Fibroblast of skin of right biceps (primary cell): ENCODE measurements at regions not wholly inside any gene's neighbourhood (a gene's known extent, or its start where the extent isn't known, plus 50 kb on each side); places are given as distances from the start of the nearest gene placed in this dataset.
"Not testable (repeated sequence)": the region's sequence is repeated elsewhere in the genome, so short reads cannot be mapped to it uniquely, and the experiment has no call there.

Experiments
- DNase-seq: peaks from one replicate; pipeline ENCODE4 v3.0.0-alpha.2; 2013

DNA sequence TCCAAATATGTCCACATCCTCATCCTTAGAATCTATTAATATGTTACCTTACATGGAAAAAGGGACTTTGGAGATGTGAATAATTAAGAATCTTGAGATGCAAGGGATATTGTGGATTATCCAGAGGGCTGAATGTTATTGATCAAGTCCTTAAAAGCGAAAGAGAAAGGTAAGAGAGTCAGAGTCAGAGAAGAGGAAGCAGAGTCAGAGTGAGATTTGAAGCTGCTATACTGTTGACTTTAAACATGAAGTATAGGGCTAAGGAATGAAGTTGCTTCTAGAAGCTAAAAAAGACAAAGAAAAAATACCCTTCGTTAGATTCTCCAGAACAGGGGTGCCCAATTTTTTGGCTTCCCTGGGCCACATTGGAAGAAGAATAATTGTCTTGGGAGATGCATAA is 627.2 kb upstream of the SLITRK6 start:
- DNase-seq: no peak

GRCh38 chr13:86429756-86430155 is 630.5 kb upstream of the SLITRK6 start:
- no peak for DNase-seq

DNA sequence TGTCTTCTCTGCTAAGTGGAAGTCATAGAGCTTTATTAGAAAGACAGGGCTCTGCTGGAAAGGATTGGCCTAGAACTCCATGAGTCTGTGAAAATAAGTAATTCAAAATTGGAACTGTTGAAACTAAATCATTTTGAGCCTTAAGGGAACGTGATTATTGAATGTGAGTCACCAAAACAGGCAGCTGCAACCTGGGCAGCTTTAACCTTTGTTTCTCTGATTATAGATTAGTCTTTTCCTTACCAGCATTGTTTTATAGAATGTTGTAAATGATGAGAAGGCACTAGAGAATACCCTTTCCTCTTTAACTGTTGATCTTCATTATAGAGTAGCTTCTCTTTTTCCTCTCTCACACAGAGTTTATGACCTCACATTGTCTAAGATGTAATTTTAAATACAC is 638.8 kb upstream of the SLITRK6 start:
- DNase-seq: no peak

- peak; percentile 30 for DNase-seq
These were observed 646.0 kb upstream of the SLITRK6 start for GRCh38 chr13:86445206-86445605.

- peak; percentile 44 for DNase-seq
These were observed 646.5 kb upstream of the SLITRK6 start for GRCh38 chr13:86445672-86446071.

DNA sequence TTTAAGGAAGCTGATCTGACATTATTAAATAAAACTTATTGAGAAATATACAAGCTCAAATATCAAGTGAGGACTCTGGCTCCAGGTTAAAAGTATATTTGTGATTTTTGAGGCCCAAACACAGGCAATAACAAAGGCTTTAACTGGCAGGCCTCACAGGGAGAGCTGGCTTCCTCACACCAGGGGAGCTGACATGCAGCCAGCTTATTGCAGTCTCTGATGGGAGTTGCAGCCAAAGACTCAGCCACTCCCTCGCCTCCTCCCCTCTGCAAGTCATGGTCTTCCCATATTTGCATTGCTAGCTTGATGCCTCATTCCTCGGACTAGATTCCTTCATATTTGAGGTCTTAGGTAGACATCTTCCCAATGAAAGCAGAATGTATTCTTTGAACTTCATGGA is 647.1 kb upstream of the SLITRK6 start:
- DNase-seq: peak; percentile 76

- DNase-seq: no peak
These were observed 648.3 kb upstream of the SLITRK6 start for GRCh38 chr13:86447479-86447878.

- no peak for DNase-seq
These were observed 662.8 kb upstream of the SLITRK6 start for GRCh38 chr13:86462011-86462410.

DNA sequence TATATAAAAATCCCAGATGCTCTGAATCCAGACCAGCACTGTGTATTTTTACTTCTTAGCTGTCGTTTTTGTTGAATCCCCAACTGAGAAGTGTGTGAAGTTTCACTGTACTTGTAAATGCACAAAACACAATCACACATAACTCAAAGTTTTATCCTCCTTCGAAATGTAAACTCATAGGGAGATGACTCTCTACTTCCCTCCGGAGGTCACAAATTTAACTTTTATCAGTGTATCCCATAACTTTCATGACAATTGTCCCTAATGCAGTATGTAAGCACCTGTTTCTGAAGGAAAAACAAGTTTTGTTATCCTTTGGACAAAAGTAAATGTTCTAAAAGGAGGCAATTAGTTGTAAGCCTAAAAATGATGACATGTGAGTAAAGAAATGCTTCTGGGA is 665.0 kb upstream of the SLITRK6 start:
- no peak for DNase-seq

GRCh38 chr13:86474971-86475370 is 675.8 kb upstream of the SLITRK6 start:
- DNase-seq: no peak

GRCh38 chr13:86476656-86477055 is 677.4 kb upstream of the SLITRK6 start:
- DNase-seq: no peak

DNA sequence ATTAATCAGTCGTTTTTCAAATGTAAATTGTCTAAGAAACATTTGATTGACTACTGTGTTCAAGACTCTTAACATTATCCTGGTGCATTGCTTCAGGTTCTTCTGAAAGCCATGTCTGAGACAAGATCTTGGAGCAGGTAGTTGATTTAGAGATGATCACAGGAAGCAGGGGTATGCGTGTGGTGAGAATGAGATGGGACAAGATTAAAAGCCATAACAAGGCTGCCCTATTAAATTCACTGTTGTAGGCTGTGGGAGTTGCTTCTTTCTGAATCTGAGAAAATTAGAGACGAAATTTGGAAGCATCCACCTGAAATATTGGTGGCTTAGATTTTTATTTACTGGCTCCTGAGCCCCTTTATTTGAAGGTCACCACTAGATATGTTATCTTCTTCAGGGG is 687.4 kb upstream of the SLITRK6 start:
- no peak for DNase-seq

DNA sequence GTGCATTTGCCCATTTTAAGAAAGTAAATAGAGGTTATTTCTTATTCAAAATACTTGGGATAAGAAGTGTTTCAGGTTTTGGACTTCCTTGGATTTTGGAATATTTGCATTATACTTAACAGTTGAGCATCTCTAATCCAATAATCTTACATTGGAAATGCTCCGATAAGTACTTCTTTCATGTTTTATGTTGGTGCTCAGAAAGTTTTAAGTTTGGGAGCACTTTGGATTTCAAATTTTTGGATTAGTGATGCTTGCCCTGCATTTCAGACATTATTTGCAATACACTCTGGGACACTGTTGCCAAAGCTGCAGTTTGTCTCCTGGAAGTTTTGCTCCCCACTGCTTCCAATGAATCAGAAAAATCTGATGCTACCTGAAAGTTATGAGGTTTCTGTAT is 691.9 kb upstream of the SLITRK6 start:
- no peak for DNase-seq

- DNase-seq: not testable (repeated sequence)
These were observed 702.7 kb upstream of the SLITRK6 start for GRCh38 chr13:86501931-86502330.

DNA sequence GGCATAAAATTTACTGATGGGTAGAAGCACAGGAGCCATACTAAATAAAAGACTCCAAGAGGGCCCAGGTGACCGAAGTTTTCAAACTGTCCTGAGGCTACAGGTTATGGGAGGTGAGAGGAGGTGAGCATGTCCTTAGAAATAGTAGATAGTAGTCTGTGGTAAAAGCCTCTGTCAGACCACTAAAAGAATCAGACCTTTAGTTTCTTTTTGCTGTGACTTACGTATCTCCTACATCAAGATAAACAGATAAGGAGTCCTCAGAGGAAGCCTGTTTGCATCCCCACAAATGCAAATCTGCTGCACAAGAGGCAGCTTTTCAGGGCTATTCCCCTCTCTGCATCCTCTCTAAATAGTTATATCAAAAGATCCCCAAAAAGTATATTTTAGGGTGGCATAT is 711.6 kb upstream of the SLITRK6 start:
- no peak for DNase-seq

- no peak for DNase-seq
These were observed 742.2 kb upstream of the SLITRK6 start for GRCh38 chr13:86541461-86541860.

GRCh38 chr13:86554066-86554465 is 754.8 kb upstream of the SLITRK6 start:
- DNase-seq: no peak

DNA sequence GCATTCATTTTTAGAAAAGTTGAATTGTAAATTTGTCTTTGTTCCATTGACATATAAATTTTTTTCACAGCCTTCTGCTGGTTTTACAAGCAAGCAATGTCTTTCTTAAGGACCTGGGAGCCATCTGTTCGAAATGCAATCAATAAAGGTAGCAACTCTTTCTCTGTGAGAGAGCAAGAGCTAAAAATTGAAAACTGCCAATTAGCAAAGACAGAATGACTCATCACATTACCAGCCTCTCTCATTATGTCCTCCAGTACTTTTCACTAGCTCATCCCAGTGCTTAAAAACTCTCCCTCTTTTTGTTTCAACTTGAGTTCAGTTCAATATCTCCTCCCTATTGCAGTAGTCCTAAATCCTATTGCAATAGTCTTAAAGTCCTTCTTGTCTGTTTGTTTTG is 760.7 kb upstream of the SLITRK6 start:
- DNase-seq: no peak

- peak; percentile 4 for DNase-seq
These were observed 763.6 kb upstream of the SLITRK6 start for GRCh38 chr13:86562866-86563265.

DNA sequence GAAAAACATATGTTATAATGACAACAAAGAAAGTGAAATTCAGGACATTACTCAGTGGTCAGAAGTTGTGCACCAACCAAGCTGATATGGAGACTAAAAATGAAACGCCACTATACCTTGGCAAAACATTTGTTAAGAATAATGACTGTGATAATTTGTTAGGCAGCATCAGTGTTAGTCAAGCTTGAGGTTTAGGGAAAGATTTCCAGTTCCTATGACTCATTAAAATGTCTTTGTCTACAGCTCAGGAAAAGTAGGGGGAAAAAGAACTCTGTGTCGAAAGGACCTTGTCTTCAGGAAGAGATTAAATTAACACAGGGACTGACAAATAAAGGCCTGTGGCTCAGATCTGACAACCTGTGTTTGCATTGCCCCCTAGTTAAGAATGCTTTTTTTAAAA is 764.1 kb upstream of the SLITRK6 start:
- peak; percentile 55 for DNase-seq

- no peak for DNase-seq
These were observed 767.9 kb upstream of the SLITRK6 start for GRCh38 chr13:86567119-86567518.

DNA sequence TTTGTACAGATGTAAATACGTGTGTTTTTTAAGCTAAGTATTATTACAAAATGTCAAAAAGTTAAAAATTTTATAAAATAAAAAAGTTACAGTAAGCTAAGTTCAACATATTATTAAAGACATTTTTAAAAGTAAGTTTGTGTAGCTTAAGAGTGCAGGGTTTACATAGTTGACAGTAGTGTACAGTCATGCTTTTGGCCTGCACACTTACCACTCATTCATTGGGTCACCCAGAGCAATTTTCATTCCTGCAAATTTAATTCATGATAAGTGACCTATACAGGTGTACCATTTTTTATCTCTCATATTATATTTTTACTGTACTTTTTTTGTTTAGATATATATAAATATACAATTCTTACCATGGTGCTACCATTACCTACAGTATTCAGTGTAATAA is 769.9 kb upstream of the SLITRK6 start:
- DNase-seq: no peak

- DNase-seq: no peak
These were observed 770.8 kb upstream of the SLITRK6 start for GRCh38 chr13:86569974-86570373.

- DNase-seq: peak; percentile 40
These were observed 772.9 kb upstream of the SLITRK6 start for GRCh38 chr13:86572115-86572514.

- no peak for DNase-seq
These were observed 780.4 kb upstream of the SLITRK6 start for GRCh38 chr13:86579662-86580061.

GRCh38 chr13:86581706-86582105 is 782.5 kb upstream of the SLITRK6 start:
- peak; percentile 22 for DNase-seq
